SH-SY5Y (cell line): ENCODE measurements at regions not wholly inside any gene's neighbourhood (a gene's known extent, or its start where the extent isn't known, plus 50 kb on each side); places are given as distances from the start of the nearest gene placed in this dataset.

ENCODE experiments used
- GATA2 ChIP-seq: IDR thresholded peaks from 2 replicates; pipeline ENCODE4 v1.6.1; 2011; ENCODE audit warnings: mild to moderate bottlenecking, low read depth, low read length
- GATA3 ChIP-seq: IDR thresholded peaks from 2 replicates; pipeline ENCODE4 v1.6.1; 2011; ENCODE audit warnings: low read depth, mild to moderate bottlenecking, low read length, moderate library complexity

GRCh38 chr10:31215052-31215451, 104.0 kb upstream of the ZEB1 start:
- no peak for TF ChIP-seq GATA2
- TF ChIP-seq GATA3 = no peak
